Testis (tissue), 2 donors: ENCODE measurements at regions not wholly inside any gene's neighbourhood (a gene's known extent, or its start where the extent isn't known, plus 50 kb on each side); places are given as distances from the start of the nearest gene placed in this dataset.

ENCODE experiments used
- CTCF ChIP-seq, 3 experiments: fragments of 450-650 bp in 2 of 3; fragments of 200-600 bp in 1 of 3; sonication (generic) in 1 of 3; IDR thresholded peaks; one replicate each; pipeline ENCODE4 v1.5.1; 2016 to 2019; ENCODE audit warnings: antibody characterized with exemption in 3 of 3, mild to moderate bottlenecking in 2 of 3, moderate library complexity in 1 of 3
- POLR2A ChIP-seq: fragments of 450-650 bp; IDR thresholded peaks from one replicate; pipeline ENCODE4 v1.6.1; 2017; ENCODE audit warnings: antibody characterized with exemption, mild to moderate bottlenecking, moderate library complexity

- no peak for TF ChIP-seq CTCF (IDR thresholded peaks at IDR 0.05)
- no peak for TF ChIP-seq POLR2A
Observed at GRCh38 chr6:22135395-22135794, 161.4 kb downstream of the PRL start.
